WI38 (cell line): ENCODE measurements at regions not wholly inside any gene's neighbourhood (a gene's known extent, or its start where the extent isn't known, plus 50 kb on each side); places are given as distances from the start of the nearest gene placed in this dataset.
"Not testable (repeated sequence)": the region's sequence is repeated elsewhere in the genome, so short reads cannot be mapped to it uniquely, and the experiment has no call there.

Source experiments
- H3K4me3 ChIP-seq: 2 replicates; pipeline ENCODE4 v1.5.1; 2011; ENCODE audit warnings: low read depth, mild to moderate bottlenecking, control low read depth, low read length
- CTCF ChIP-seq: IDR thresholded peaks from 2 replicates; pipeline ENCODE4 v1.5.1; 2012; ENCODE audit warnings: low read depth, mild to moderate bottlenecking, control low read depth, low read length

- no peak overlapping the region for H3K4me3 ChIP-seq
- no peak for TF ChIP-seq CTCF
Observed at GRCh38 chr2:88892788-88893187, 201.3 kb downstream of the RPIA start.

- no peak overlapping the region for H3K4me3 ChIP-seq
- TF ChIP-seq CTCF = no peak
Observed at GRCh38 chr2:88896971-88897370, 205.5 kb downstream of the RPIA start.

- no peak overlapping the region for H3K4me3 ChIP-seq
- TF ChIP-seq CTCF = no peak
Observed at GRCh38 chr2:88897715-88898114, 206.2 kb downstream of the RPIA start.

GRCh38 chr2:88903749-88904353, 212.4 kb downstream of the RPIA start:
- no peak for TF ChIP-seq CTCF
- no peak overlapping the region for H3K4me3 ChIP-seq

- H3K4me3 ChIP-seq = no peak overlapping the region
- no peak for TF ChIP-seq CTCF
Observed at GRCh38 chr2:88913280-88913679, 221.8 kb downstream of the RPIA start.

GRCh38 chr2:88919087-88919738, 227.7 kb downstream of the RPIA start:
- H3K4me3 ChIP-seq = no peak overlapping the region
- no peak for TF ChIP-seq CTCF

GRCh38 chr2:88920399-88920798, 228.9 kb downstream of the RPIA start:
- not testable (repeated sequence) for H3K4me3 ChIP-seq

GRCh38 chr2:88924533-88924932, 233.1 kb downstream of the RPIA start:
- no peak overlapping the region for H3K4me3 ChIP-seq
- no peak for TF ChIP-seq CTCF
